Trophoblast cell (in vitro differentiated cells and primary cell): ENCODE measurements at regions not wholly inside any gene's neighbourhood (a gene's known extent, or its start where the extent isn't known, plus 50 kb on each side); places are given as distances from the start of the nearest gene placed in this dataset.

Source experiments
- DNase-seq, 2 donors: peaks; one replicate each; pipeline ENCODE4 v3.0.0-alpha.2; 2016
- H2AFZ ChIP-seq: 2 replicates; pipeline ENCODE4 v1.6.1; 2013; ENCODE audit warnings: low read length, moderate library complexity, mild to moderate bottlenecking; ENCODE audit not compliant: insufficient read depth, poor library complexity
- H2AK5ac ChIP-seq: 2 replicates; pipeline ENCODE4 v1.6.1; 2013; ENCODE audit warnings: mild to moderate bottlenecking, low read length
- H2BK120ac ChIP-seq: 2 replicates; pipeline ENCODE4 v1.6.1; 2013; ENCODE audit warnings: low read length, mild to moderate bottlenecking, moderate library complexity; ENCODE audit not compliant: insufficient read depth, poor library complexity
- H2BK12ac ChIP-seq: 2 replicates; pipeline ENCODE4 v1.6.1; 2013; ENCODE audit warnings: mild to moderate bottlenecking, low read length, moderate library complexity
- H2BK5ac ChIP-seq: 2 replicates; pipeline ENCODE4 v1.6.1; 2013; ENCODE audit warnings: low read length, low read depth, moderate library complexity, mild to moderate bottlenecking; ENCODE audit not compliant: poor library complexity
- H3K14ac ChIP-seq: 2 replicates; pipeline ENCODE4 v1.6.1; 2013; ENCODE audit warnings: mild to moderate bottlenecking, low read length
- H3K18ac ChIP-seq: 2 replicates; pipeline ENCODE4 v1.6.1; 2013; ENCODE audit warnings: mild to moderate bottlenecking, low read length
- H3K23ac ChIP-seq: 2 replicates; pipeline ENCODE4 v1.6.1; 2013; ENCODE audit warnings: low read length
- H3K27ac ChIP-seq: 2 replicates; pipeline ENCODE4 v1.5.1; 2013; ENCODE audit warnings: low read depth, mild to moderate bottlenecking, inconsistent platforms, low read length, moderate library complexity
- H3K27me3 ChIP-seq: 2 replicates; pipeline ENCODE4 v1.6.1; 2013; ENCODE audit warnings: inconsistent platforms, mild to moderate bottlenecking, low read length, moderate library complexity; ENCODE audit not compliant: insufficient read depth
- H3K36me3 ChIP-seq, 2 experiments: 1 replicate in 1 of 2; 2 replicates in 1 of 2; pipeline ENCODE4 v1.6.1; 2013; ENCODE audit warnings: low read length in 2 of 2, mild to moderate bottlenecking in 2 of 2, moderate library complexity in 1 of 2; ENCODE audit not compliant: insufficient read depth in 2 of 2, control insufficient read depth in 1 of 2
- H3K4ac ChIP-seq: 2 replicates; pipeline ENCODE4 v1.6.1; 2013; ENCODE audit warnings: low read depth, mild to moderate bottlenecking, low read length, moderate library complexity
- H3K4me1 ChIP-seq, 2 experiments: 1 replicate in 1 of 2; 2 replicates in 1 of 2; pipeline ENCODE4 v1.6.1; 2013; ENCODE audit warnings: low read length in 2 of 2, mild to moderate bottlenecking in 2 of 2, moderate library complexity in 1 of 2; ENCODE audit not compliant: insufficient read depth in 2 of 2, control insufficient read depth in 1 of 2
- H3K4me2 ChIP-seq: 2 replicates; pipeline ENCODE4 v1.6.1; 2013; ENCODE audit warnings: inconsistent platforms, mild to moderate bottlenecking, low read length, moderate library complexity
- H3K4me3 ChIP-seq: 2 replicates; pipeline ENCODE4 v1.5.1; 2013; ENCODE audit warnings: mild to moderate bottlenecking, low read depth, low read length, inconsistent platforms
- H3K79me1 ChIP-seq: one replicate; pipeline ENCODE4 v1.6.1; 2013; ENCODE audit warnings: low read length
- H3K79me2 ChIP-seq: 2 replicates; pipeline ENCODE4 v1.6.1; 2013; ENCODE audit warnings: low read length, mild to moderate bottlenecking; ENCODE audit not compliant: control insufficient read depth, insufficient read depth, poor library complexity
- H3K9ac ChIP-seq: 2 replicates; pipeline ENCODE4 v1.6.1; 2013; ENCODE audit warnings: mild to moderate bottlenecking, low read length
- H3K9me3 ChIP-seq: 2 replicates; pipeline ENCODE4 v1.6.1; 2013; ENCODE audit warnings: low read depth, mild to moderate bottlenecking, control low read depth, inconsistent platforms, low read length; ENCODE audit not compliant: insufficient read depth
- H4K12ac ChIP-seq: 2 replicates; pipeline ENCODE4 v1.6.1; 2013; ENCODE audit warnings: low read depth, mild to moderate bottlenecking, low read length, moderate library complexity
- H4K8ac ChIP-seq: 2 replicates; pipeline ENCODE4 v1.6.1; 2013; ENCODE audit warnings: low read depth, mild to moderate bottlenecking, low read length, moderate library complexity
- H4K91ac ChIP-seq: one replicate; pipeline ENCODE4 v1.6.1; 2013; ENCODE audit warnings: low read depth, mild to moderate bottlenecking, low read length, moderate library complexity
- WGBS: extraction: QIAGEN DNeasy Blood & Tissue Kit; methylation state at CpG from one replicate; pipeline ENCODE4 v1.1.7; 2013; ENCODE audit warnings: missing lambda C conversion rate; ENCODE audit not compliant: insufficient read length, insufficient coverage; ENCODE audit errors: extremely low coverage; 5-methylcytosine and 5-hydroxymethylcytosine counted together

- no peak for DNase-seq
- no peaks in the 10 kb centered on the region for H3K36me3 ChIP-seq
Measured at GRCh38 chr6:113655761-113656160, 201.4 kb upstream of the MARCKS start.

GRCh38 chr6:113659762-113660404, 197.3 kb upstream of the MARCKS start:
- H3K27ac ChIP-seq: no peak overlapping the region
- no peaks in the 10 kb centered on the region for H3K9me3 ChIP-seq
- no peak overlapping the region for H2BK12ac ChIP-seq
- H4K91ac ChIP-seq: no peak overlapping the region
- no peak overlapping the region for H2AK5ac ChIP-seq
- no peak overlapping the region for H2AFZ ChIP-seq
- no peaks in the 10 kb centered on the region for H3K4me1 ChIP-seq
- H2BK120ac ChIP-seq: no peak overlapping the region
- no peaks in the 10 kb centered on the region for H3K79me1 ChIP-seq
- H3K23ac ChIP-seq: no peak overlapping the region
- H3K9ac ChIP-seq: no peak overlapping the region
- H3K4me3 ChIP-seq: no peak overlapping the region
- H2BK5ac ChIP-seq: no peak overlapping the region
- DNase-seq: peak in 1 of 2 donors; percentile 70
- no peak overlapping the region for H3K4me2 ChIP-seq
- no peak overlapping the region for H3K4ac ChIP-seq
- H3K79me2 ChIP-seq: no peaks in the 10 kb centered on the region
- no CpG with 5 or more reads among the region's 4 CpGs for WGBS
- no peaks in the 10 kb centered on the region for H3K27me3 ChIP-seq
- no peak overlapping the region for H3K14ac ChIP-seq
- no peak overlapping the region for H4K12ac ChIP-seq
- H3K18ac ChIP-seq: no peak overlapping the region
- H4K8ac ChIP-seq: no peak overlapping the region
- no peaks in the 10 kb centered on the region for H3K36me3 ChIP-seq

More at GRCh38 chr6:113655761-113656160, 201.4 kb upstream of the MARCKS start:
- H3K9me3 ChIP-seq: no peaks in the 10 kb centered on the region
- no peak overlapping the region for H3K4ac ChIP-seq
- no peaks in the 10 kb centered on the region for H3K79me1 ChIP-seq
- no peak overlapping the region for H2BK12ac ChIP-seq
- no peak overlapping the region for H2BK5ac ChIP-seq
- no peak overlapping the region for H3K18ac ChIP-seq
- H3K14ac ChIP-seq: no peak overlapping the region
- no peak overlapping the region for H3K4me2 ChIP-seq
- no peak overlapping the region for H2BK120ac ChIP-seq
- H3K4me1 ChIP-seq: no peaks in the 10 kb centered on the region
- no peak overlapping the region for H2AFZ ChIP-seq
- no peaks in the 10 kb centered on the region for H3K27me3 ChIP-seq
- no peak overlapping the region for H3K23ac ChIP-seq
- no peaks in the 10 kb centered on the region for H3K79me2 ChIP-seq
- H4K12ac ChIP-seq: no peak overlapping the region
- H2AK5ac ChIP-seq: no peak overlapping the region
- no peak overlapping the region for H3K4me3 ChIP-seq
- H4K8ac ChIP-seq: no peak overlapping the region
- H3K9ac ChIP-seq: no peak overlapping the region
- no peak overlapping the region for H3K27ac ChIP-seq
- no peak overlapping the region for H4K91ac ChIP-seq
- WGBS: no CpG with 5 or more reads among the region's 3 CpGs

DNA sequence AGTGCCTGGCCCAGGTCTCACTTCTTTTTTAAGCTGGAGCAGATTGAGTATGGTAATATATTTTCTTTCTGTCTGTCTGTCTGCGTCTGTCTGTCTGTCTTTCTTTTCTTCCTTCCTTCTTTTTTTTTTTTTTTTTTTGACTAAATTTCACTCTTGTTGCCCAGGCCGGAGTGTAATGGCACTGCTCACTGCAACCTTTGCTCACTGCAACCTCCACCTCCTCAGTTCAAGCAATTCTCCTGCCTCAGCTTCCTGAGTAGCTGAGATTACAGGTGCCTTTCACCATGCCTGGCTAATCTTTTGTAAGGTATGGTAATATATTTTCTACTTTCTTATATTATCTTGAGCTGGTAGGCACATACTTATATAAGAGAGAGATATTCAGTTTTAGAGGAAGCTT, 196.3 kb upstream of the MARCKS start:
- WGBS: no CpG with 5 or more reads among the region's 2 CpGs
- no peak overlapping the region for H4K8ac ChIP-seq
- H3K27me3 ChIP-seq: no peaks in the 10 kb centered on the region
- H4K12ac ChIP-seq: no peak overlapping the region
- no peak overlapping the region for H3K14ac ChIP-seq
- H3K18ac ChIP-seq: no peak overlapping the region
- H3K27ac ChIP-seq: no peak overlapping the region
- no peak overlapping the region for H3K4me3 ChIP-seq
- no peaks in the 10 kb centered on the region for H3K36me3 ChIP-seq
- H3K9me3 ChIP-seq: no peaks in the 10 kb centered on the region
- no peak for DNase-seq
- H3K23ac ChIP-seq: no peak overlapping the region
- no peak overlapping the region for H2BK120ac ChIP-seq
- H3K79me1 ChIP-seq: no peaks in the 10 kb centered on the region
- H2BK5ac ChIP-seq: no peak overlapping the region
- H3K4me1 ChIP-seq: no peaks in the 10 kb centered on the region
- no peak overlapping the region for H2AK5ac ChIP-seq
- no peak overlapping the region for H3K9ac ChIP-seq
- H3K79me2 ChIP-seq: no peaks in the 10 kb centered on the region
- H2BK12ac ChIP-seq: no peak overlapping the region
- H2AFZ ChIP-seq: no peak overlapping the region
- H4K91ac ChIP-seq: no peak overlapping the region
- no peak overlapping the region for H3K4ac ChIP-seq
- H3K4me2 ChIP-seq: no peak overlapping the region

- Histone ChIP-seq H3K14ac (no peak overlapping the region), H3K4me1 (no peaks in the 10 kb centered on the region), H2AK5ac (no peak overlapping the region), H3K27me3 (no peaks in the 10 kb centered on the region), H2AFZ (no peak overlapping the region), H3K36me3 (no peaks in the 10 kb centered on the region), H3K23ac (no peak overlapping the region), H2BK5ac (no peak overlapping the region), H4K8ac (no peak overlapping the region), H3K18ac (no peak overlapping the region), H2BK120ac (no peak overlapping the region), H4K91ac (no peak overlapping the region), H3K27ac (no peak overlapping the region), H3K9me3 (no peaks in the 10 kb centered on the region), H3K79me2 (no peaks in the 10 kb centered on the region), H3K4me2 (no peak overlapping the region), H4K12ac (no peak overlapping the region), H3K4ac (no peak overlapping the region), H2BK12ac (no peak overlapping the region), H3K79me1 (no peaks in the 10 kb centered on the region), H3K4me3 (no peak overlapping the region), H3K9ac (no peak overlapping the region)
- no peak for DNase-seq
- WGBS: no CpG with 5 or more reads among the region's 3 CpGs
Measured at GRCh38 chr6:113662093-113662665, 195.0 kb upstream of the MARCKS start.
